Type B pancreatic cell (in vitro differentiated cells): ENCODE measurements at regions not wholly inside any gene's neighbourhood (a gene's known extent, or its start where the extent isn't known, plus 50 kb on each side); places are given as distances from the start of the nearest gene placed in this dataset.

Experiments used
- DNase-seq: peaks from one replicate; pipeline ENCODE4 v3.0.0; 2021; ENCODE audit warnings: mixed read lengths; ENCODE audit not compliant: unreplicated experiment; ENCODE audit errors: extremely low spot score
- H3K27ac Mint-ChIP-seq: 2 replicates; pipeline ENCODE4 v1.8.0; 2021; ENCODE audit warnings: mild to moderate bottlenecking, mixed read lengths
- H3K27me3 Mint-ChIP-seq: 2 replicates; pipeline ENCODE4 v1.8.0; 2021; ENCODE audit warnings: mixed read lengths
- H3K36me3 Mint-ChIP-seq: 2 replicates; pipeline ENCODE4 v1.8.0; 2021; ENCODE audit warnings: mixed read lengths
- H3K4me1 Mint-ChIP-seq: one replicate; pipeline ENCODE4 v1.8.0; 2021; ENCODE audit warnings: mixed read lengths; ENCODE audit not compliant: unreplicated experiment
- H3K4me3 Mint-ChIP-seq: 2 replicates; pipeline ENCODE4 v1.8.0; 2021; ENCODE audit warnings: mild to moderate bottlenecking, mixed read lengths
- H3K9me3 Mint-ChIP-seq: 2 replicates; pipeline ENCODE4 v1.8.0; 2021; ENCODE audit warnings: mixed read lengths
- TF ChIP-seq, protein P1 (sequence below): fragments of 200-600 bp; sonication (generic); conservative IDR thresholded peaks from 2 replicates; pipeline ENCODE4 v1.5.0; 2021; ENCODE audit warnings: antibody characterized with exemption, mild to moderate bottlenecking

GRCh38 chr15:95365511-95366107 lies 964.9 kb upstream of the NR2F2 start:
- Mint-ChIP-seq H3K27me3 (no peaks in the 10 kb centered on the region), H3K4me1 (peaks cover 36% of the 10 kb centered on the region), H3K9me3 (peaks cover 10% of the 10 kb centered on the region), H3K36me3 (peaks cover 3% of the 10 kb centered on the region), H3K27ac (no peak overlapping the region), H3K4me3 (no peak overlapping the region)
- TF ChIP-seq, protein P1, sequence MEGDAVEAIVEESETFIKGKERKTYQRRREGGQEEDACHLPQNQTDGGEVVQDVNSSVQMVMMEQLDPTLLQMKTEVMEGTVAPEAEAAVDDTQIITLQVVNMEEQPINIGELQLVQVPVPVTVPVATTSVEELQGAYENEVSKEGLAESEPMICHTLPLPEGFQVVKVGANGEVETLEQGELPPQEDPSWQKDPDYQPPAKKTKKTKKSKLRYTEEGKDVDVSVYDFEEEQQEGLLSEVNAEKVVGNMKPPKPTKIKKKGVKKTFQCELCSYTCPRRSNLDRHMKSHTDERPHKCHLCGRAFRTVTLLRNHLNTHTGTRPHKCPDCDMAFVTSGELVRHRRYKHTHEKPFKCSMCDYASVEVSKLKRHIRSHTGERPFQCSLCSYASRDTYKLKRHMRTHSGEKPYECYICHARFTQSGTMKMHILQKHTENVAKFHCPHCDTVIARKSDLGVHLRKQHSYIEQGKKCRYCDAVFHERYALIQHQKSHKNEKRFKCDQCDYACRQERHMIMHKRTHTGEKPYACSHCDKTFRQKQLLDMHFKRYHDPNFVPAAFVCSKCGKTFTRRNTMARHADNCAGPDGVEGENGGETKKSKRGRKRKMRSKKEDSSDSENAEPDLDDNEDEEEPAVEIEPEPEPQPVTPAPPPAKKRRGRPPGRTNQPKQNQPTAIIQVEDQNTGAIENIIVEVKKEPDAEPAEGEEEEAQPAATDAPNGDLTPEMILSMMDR: no peak
- no peak for DNase-seq

- no peak overlapping the region for H3K27ac Mint-ChIP-seq
- no peaks in the 10 kb centered on the region for H3K36me3 Mint-ChIP-seq
- H3K4me1 Mint-ChIP-seq: peaks cover 36% of the 10 kb centered on the region
- no peak overlapping the region for H3K4me3 Mint-ChIP-seq
- no peak for DNase-seq
- H3K27me3 Mint-ChIP-seq: no peaks in the 10 kb centered on the region
- H3K9me3 Mint-ChIP-seq: no peaks in the 10 kb centered on the region
- TF ChIP-seq, protein P1: no peak
These were observed 962.3 kb upstream of the NR2F2 start for GRCh38 chr15:95368191-95368590.

- Mint-ChIP-seq H3K36me3 (no peaks in the 10 kb centered on the region), H3K4me1 (peaks cover 32% of the 10 kb centered on the region), H3K4me3 (no peak overlapping the region), H3K9me3 (no peaks in the 10 kb centered on the region), H3K27me3 (no peaks in the 10 kb centered on the region), H3K27ac (no peak overlapping the region)
- TF ChIP-seq, protein P1: no peak
- DNase-seq: no peak
These were observed 961.5 kb upstream of the NR2F2 start for GRCh38 chr15:95368755-95369601.

GRCh38 chr15:95370291-95370690 lies 960.2 kb upstream of the NR2F2 start:
- Mint-ChIP-seq H3K4me3 (no peak overlapping the region), H3K27me3 (no peaks in the 10 kb centered on the region), H3K4me1 (peaks cover 23% of the 10 kb centered on the region), H3K27ac (no peak overlapping the region), H3K9me3 (no peaks in the 10 kb centered on the region), H3K36me3 (no peaks in the 10 kb centered on the region)
- no peak for DNase-seq
- TF ChIP-seq, protein P1: no peak

- no peak for DNase-seq
- Mint-ChIP-seq H3K9me3 (no peaks in the 10 kb centered on the region), H3K27ac (no peak overlapping the region), H3K4me3 (no peak overlapping the region), H3K4me1 (peaks cover 12% of the 10 kb centered on the region), H3K27me3 (no peaks in the 10 kb centered on the region), H3K36me3 (no peaks in the 10 kb centered on the region)
- TF ChIP-seq, protein P1: no peak
These were observed 958.8 kb upstream of the NR2F2 start for GRCh38 chr15:95371664-95372063.
